NCI-H2107 treated with DMSO at 0.1 percent for 48 hours (cell line): ENCODE measurements at regions not wholly inside any gene's neighbourhood (a gene's known extent, or its start where the extent isn't known, plus 50 kb on each side); places are given as distances from the start of the nearest gene placed in this dataset.
"Not testable (repeated sequence)": the region's sequence is repeated elsewhere in the genome, so short reads cannot be mapped to it uniquely, and the experiment has no call there.

Experiments
- DNase-seq: peaks from one replicate; lab custom pipeline; 2025; ENCODE audit not compliant: unreplicated experiment; lab: John Stamatoyannopoulos, UW

- DNase-seq = no peak
These were observed 1316.4 kb downstream of the TBC1D22A start for GRCh38 chr22:48078825-48079224.

DNA sequence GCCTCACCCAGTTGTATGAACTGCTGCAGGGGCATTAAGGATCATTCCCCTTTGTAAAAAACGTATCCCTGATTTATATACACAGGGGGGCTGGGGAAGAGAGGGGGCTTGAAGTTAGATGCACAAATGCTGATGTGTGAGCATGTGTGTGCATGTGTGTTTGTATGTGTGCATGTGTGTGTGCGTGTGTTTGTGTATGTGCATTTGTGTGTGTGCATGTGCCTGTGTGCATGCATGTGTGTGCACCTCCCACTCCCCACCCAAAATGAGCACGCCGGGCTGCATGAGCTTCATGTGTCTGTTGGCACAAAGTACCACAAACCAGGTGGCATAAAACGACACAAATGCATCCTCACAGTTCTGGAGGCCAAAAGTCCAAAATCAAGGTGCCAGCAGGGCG lies 1315.2 kb downstream of the TBC1D22A start:
- DNase-seq = no peak

DNA sequence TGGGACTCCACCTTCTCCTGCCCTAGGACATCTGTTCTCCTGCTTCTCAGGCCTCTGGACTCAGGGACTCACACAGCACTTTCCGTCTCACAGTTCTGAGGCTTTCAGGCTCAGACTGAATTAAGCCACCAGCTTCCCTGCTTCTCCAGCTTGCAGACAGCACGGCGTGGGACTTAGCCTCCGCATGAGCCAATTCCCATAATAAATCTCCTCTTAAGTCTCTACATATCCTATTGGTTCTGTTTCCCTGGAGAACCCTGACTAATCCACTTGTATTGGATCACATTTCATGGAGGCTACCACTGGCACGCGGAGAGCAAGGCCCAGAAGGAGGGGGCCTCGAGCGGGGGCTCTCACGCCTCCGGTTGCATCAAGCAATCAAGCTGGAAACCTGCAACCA lies 1313.6 kb downstream of the TBC1D22A start:
- no peak for DNase-seq

GRCh38 chr22:48075604-48076003 lies 1313.2 kb downstream of the TBC1D22A start:
- no peak for DNase-seq

- DNase-seq = no peak
These were observed 1310.3 kb downstream of the TBC1D22A start for GRCh38 chr22:48072777-48073176.

DNA sequence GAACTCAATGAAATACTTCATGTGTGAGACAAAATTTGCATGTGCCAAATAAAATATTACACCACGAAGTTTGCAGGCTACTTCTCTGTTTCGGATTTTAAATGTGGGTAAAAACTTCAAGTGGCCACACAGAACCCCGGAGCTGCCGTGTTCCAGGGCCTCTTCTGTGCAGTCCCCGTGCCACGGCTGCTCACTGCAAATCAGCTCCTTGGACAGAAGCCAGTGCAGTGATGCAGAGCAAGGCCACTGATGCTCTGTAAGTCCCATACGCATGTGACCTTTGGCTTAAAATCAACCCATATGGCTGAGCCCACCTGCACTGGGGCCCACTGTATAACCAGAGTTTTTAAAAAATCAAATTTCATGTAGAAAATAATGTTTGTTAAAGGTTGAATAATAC lies 1309.4 kb downstream of the TBC1D22A start:
- DNase-seq = no peak

DNA sequence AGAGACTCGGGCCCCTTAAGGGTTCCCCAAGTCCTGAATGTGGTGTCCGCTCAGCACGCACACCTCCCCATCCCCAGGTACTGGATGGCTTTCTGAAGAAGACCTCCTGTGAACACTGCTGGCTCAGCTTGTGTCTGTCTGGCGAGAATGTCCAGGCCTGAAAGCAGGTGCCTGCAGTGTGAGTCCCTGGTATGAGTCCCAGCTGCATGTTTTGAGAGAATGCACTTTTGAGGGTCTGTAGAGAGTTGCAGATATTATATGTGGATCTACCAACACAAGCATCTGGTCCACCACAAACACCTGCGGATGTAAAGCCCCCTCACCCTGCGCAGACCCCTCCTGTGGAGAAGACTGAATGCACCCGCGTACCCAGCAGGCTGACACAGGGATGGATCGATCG lies 1308.9 kb downstream of the TBC1D22A start:
- DNase-seq = no peak

- DNase-seq = no peak
These were observed 1308.3 kb downstream of the TBC1D22A start for GRCh38 chr22:48070760-48071159.

DNA sequence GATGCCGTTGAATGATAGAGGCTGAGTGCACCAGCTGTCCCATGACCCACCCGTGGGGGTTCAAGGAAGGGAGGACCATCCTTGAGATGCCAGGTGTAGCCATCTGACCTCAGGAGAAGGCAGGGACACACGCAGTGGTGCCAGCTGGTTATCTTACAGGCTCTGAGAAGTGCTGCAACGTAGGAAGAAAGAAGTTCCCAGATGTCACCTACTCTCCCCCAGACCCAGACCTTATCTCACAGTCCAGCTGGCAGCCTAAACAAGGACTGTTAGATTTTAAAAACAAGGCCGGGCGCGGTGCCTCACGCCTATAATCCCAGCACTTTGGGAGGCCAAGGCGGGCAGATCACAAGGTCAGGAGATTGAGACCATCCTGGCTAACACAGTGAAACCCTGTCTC lies 1307.6 kb downstream of the TBC1D22A start:
- no peak for DNase-seq

GRCh38 chr22:48069256-48069655 lies 1306.8 kb downstream of the TBC1D22A start:
- DNase-seq = no peak

DNA sequence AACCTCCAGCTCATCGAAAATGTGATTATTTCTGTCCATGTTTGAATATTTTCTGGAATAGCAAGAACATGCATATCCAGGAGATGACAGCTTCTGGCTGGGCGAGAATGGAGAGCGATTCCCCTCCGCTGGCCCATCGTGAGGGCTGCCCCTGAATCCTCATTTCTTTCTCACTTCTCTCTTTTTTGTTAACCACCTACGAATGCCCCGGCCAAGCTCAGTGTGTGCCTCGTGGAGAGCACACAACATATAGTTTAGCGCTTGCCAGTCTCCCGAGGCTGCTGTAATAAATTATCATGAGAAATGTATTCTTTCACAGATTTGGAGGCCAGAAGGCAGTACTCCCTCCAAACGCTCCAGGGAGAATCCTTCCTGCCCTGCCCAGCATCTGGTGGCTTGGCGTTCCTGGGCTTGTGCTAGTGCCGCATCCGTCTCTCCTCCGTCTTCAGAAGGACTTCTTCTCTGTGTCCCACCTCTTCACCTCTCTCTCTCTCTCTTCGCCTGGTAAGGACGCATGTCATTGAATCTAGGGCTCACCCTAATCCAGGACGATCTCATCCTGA lies 1306.0 kb downstream of the TBC1D22A start:
- no peak for DNase-seq

GRCh38 chr22:48065892-48066291 lies 1303.4 kb downstream of the TBC1D22A start:
- DNase-seq = no peak

- DNase-seq = no peak
These were observed 1299.3 kb downstream of the TBC1D22A start for GRCh38 chr22:48061726-48062125.

DNA sequence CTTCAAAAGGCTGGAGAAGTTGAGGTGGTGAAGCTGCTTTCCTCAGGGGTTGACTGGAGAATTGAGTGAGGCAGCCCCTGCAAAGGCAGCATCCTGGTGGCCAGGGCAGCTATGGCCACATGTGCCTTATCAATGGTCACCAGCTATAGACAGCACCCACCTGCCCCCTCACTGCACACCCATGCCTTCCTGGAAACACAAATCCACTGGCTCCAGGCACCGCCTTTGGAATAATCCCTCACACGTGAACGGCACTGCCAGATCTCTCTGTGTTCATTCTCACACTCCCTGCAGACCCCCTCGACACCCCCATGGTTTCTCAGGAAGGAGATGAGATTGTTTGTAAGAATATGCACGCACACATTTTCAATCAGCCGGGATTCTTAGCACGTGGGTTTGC lies 1297.8 kb downstream of the TBC1D22A start:
- DNase-seq = no peak

GRCh38 chr22:48059521-48059920 lies 1297.1 kb downstream of the TBC1D22A start:
- DNase-seq = not testable (repeated sequence)

DNA sequence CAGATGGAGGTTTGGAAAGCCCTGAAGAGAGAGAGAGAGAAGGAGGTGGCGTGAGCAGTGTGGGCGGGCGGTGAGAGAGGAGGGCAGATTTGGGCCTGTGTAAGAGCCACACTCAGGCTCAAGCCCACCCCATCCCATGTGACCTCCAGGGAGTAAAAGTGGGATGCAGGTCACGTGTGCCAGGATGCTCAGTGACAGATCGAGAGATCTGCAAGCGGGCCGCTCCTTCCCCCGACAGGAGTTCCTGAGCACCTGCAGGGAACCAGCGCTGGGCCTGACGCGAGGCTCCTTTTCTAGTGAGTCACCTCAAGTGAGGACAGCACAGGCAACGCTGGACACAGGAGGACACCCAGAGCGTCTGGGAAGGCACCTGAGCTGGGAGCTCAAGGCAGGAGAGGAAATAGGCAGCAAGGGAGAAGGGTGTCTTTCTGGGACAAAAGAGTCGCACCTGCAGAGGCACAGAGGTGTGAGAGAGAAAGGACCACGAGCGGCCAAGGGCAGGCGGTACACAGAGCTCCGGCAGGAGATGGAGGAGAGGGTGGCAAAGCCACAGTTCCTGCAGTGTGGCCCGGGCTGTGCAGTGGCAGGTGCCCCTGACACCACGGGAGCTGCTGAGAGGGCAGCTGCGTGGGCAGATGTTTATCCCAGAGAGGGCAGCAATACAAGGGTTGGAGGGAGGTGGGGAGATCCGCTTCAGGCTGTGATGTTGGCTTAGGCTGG lies 1294.8 kb downstream of the TBC1D22A start:
- no peak for DNase-seq

DNA sequence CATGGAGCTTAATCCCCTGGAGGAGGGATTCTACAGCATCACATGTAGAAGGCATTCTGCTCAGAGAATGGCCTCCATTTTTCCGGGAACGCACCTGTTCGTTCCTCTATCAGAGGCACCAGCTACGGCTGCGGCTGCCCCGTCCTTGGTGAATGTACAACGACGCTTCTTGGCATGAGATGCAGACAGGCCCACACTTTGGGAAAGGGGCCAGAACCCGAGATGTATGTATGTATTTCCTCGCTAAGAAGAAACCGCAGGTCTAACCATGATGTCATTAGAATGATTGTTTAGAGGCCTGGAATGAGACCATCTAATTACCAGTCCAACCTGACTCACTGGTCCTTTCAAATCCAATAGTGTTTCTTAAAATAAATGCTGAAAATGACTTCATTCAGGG lies 1293.4 kb downstream of the TBC1D22A start:
- DNase-seq = no peak

DNA sequence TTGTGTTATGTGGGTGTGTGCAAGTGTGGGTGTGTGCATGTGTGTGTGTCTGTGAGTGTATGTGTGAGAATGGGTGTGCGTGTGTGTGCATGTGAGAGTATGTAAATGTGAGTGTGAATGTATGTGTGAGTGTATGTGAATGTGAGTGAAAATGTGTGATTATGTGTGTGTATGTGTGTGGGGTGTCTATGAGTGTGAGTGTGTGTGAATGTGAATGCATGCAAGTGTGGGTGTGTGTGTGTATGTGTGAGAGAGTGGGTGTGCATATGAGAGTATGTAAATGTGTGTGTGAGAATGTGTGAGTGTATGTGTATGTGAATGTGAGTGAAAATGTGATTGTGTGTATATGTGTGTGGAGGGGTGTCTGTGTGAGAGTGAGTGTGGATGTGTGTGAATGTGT lies 1292.7 kb downstream of the TBC1D22A start:
- DNase-seq = no peak

DNA sequence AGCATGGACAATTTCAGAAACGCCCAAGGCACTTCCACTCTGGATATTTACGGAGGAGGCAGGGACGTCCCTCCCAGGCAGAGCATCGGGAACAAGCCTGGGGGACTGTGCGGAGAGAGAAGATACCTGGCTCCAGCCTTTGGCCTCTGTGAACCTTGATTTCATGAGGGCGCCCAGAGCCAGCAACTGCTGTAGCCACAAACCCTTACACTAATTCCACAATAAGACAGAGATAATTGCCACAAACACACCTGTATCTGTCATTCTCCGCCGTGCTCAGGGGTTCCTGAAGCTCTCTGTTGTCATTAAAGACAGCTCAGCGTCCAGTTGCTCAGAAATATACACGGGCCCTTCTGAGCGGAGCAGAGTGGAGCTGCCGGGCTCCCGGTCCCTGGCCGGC lies 1292.1 kb downstream of the TBC1D22A start:
- DNase-seq = no peak

DNA sequence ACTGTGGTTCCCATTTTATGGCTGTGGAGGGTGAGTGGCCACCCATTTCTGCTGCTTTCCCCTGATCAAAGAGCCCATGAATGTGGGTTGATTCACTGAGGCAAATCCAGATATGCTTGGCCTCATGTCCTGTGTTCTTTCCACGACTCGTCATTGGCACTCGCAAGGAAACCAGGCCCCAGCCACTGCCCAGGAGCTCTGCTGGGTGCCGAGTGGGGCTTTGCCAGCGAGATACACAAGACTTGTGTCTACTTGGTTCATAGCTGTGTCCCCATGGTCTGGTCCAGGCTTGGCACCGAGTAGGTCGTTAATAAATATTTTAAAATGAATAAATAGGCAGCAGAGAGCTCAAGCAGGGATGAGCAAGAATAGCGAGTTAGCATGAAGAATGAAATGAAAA lies 1291.5 kb downstream of the TBC1D22A start:
- DNase-seq = no peak

DNA sequence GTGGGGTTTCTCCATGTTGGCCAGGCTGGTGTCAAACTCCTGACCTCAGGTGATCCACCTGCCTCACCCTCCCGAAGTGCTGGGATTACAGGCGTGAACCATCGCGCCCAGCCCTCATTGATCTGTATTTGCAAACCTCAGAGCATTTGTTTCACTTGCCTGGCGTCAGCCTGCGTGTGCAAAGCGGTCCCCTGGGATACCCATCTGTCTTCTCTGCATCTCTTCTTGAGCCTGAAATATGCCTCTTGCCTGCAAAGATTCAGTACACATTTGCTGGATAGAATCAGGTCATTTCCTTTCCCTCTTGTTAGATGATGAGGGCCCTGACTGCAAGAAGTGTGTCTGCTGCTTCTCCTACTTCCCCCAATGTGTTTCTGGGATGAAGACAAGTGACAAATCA lies 1291.0 kb downstream of the TBC1D22A start:
- DNase-seq = no peak

- DNase-seq = no peak
These were observed 1290.1 kb downstream of the TBC1D22A start for GRCh38 chr22:48052621-48052890.
